ENCODE measurements at regions not wholly inside any gene's neighbourhood (a gene's known extent, or its start where the extent isn't known, plus 50 kb on each side); places are given as distances from the start of the nearest gene placed in this dataset.

GRCh38 chr3:104990758-104991157, 376.0 kb upstream of the ALCAM start:
- TF ChIP-seq CTCF (IDR thresholded peaks at IDR 0.05) (no peak), ZFX (IDR thresholded peaks at IDR 0.05; ENCODE audit: borderline replicate concordance) (no peak)
- no peak overlapping the region for H3K27ac ChIP-seq

GRCh38 chr3:104992676-104993075, 374.0 kb upstream of the ALCAM start:
- no peak overlapping the region for H3K27ac ChIP-seq
- TF ChIP-seq ZFX (IDR thresholded peaks at IDR 0.05; ENCODE audit: borderline replicate concordance), result no peak
- TF ChIP-seq CTCF (IDR thresholded peaks at IDR 0.05), result no peak

GRCh38 chr3:105006164-105006563, 360.5 kb upstream of the ALCAM start:
- H3K27ac ChIP-seq, result no peak overlapping the region
- no peak for TF ChIP-seq ZFX (IDR thresholded peaks at IDR 0.05; ENCODE audit: borderline replicate concordance)
- no peak for TF ChIP-seq CTCF (IDR thresholded peaks at IDR 0.05)

GRCh38 chr3:105013657-105014056, 353.1 kb upstream of the ALCAM start:
- TF ChIP-seq ZFX (IDR thresholded peaks at IDR 0.05; ENCODE audit: borderline replicate concordance), result no peak
- no peak overlapping the region for H3K27ac ChIP-seq

GRCh38 chr3:105014631-105015030, 352.1 kb upstream of the ALCAM start:
- no peak overlapping the region for H3K27ac ChIP-seq
- TF ChIP-seq CTCF (IDR thresholded peaks at IDR 0.05) (no peak), ZFX (IDR thresholded peaks at IDR 0.05; ENCODE audit: borderline replicate concordance) (no peak)

GRCh38 chr3:105022813-105023212, 343.9 kb upstream of the ALCAM start:
- no peak overlapping the region for H3K27ac ChIP-seq
- TF ChIP-seq ZFX (IDR thresholded peaks at IDR 0.05; ENCODE audit: borderline replicate concordance), result no peak
- no peak for TF ChIP-seq CTCF (IDR thresholded peaks at IDR 0.05)

- no peak for TF ChIP-seq ZFX (IDR thresholded peaks at IDR 0.05; ENCODE audit: borderline replicate concordance)
- no peak for TF ChIP-seq CTCF (IDR thresholded peaks at IDR 0.05)
- H3K27ac ChIP-seq, result no peak overlapping the region
Observed at GRCh38 chr3:105030211-105030610, 336.5 kb upstream of the ALCAM start.

GRCh38 chr3:105032541-105032940, 334.2 kb upstream of the ALCAM start:
- TF ChIP-seq CTCF (IDR thresholded peaks at IDR 0.05), result no peak
- no peak for TF ChIP-seq ZFX (IDR thresholded peaks at IDR 0.05; ENCODE audit: borderline replicate concordance)
- no peak overlapping the region for H3K27ac ChIP-seq

Measured in 22Rv1 (cell line).